BE2C (cell line): ENCODE measurements at regions not wholly inside any gene's neighbourhood (a gene's known extent, or its start where the extent isn't known, plus 50 kb on each side); places are given as distances from the start of the nearest gene placed in this dataset.
"Not testable (repeated sequence)": the region's sequence is repeated elsewhere in the genome, so short reads cannot be mapped to it uniquely, and the experiment has no call there.

ENCODE experiments used
- DNase-seq: peaks from one replicate; pipeline ENCODE4 v3.0.0-alpha.2; 2020
- H3K27me3 ChIP-seq: fragments of 250-450 bp; sonication (Bioruptor Pico); 2 replicates; pipeline ENCODE4 v1.5.1; 2020; ENCODE audit warnings: mild to moderate bottlenecking
- H3K36me3 ChIP-seq: fragments of 250-450 bp; sonication (Bioruptor Pico); 2 replicates; pipeline ENCODE4 v1.5.1; 2020; ENCODE audit warnings: mild to moderate bottlenecking
- H3K4me1 ChIP-seq: fragments of 250-450 bp; sonication (Bioruptor Pico); 2 replicates; pipeline ENCODE4 v1.5.1; 2020
- H3K4me3 ChIP-seq: 2 replicates; pipeline ENCODE4 v1.5.1; 2011; ENCODE audit warnings: low read depth, low read length
- H3K9me3 ChIP-seq: fragments of 250-450 bp; sonication (Bioruptor Pico); 2 replicates; pipeline ENCODE4 v1.5.1; 2020
- CTCF ChIP-seq: IDR thresholded peaks from 2 replicates; pipeline ENCODE4 v1.5.1; 2012; ENCODE audit warnings: mild to moderate bottlenecking, low read depth, low read length

- Histone ChIP-seq H3K4me3 (no peak overlapping the region), H3K4me1 (no peaks in the 10 kb centered on the region), H3K36me3 (no peaks in the 10 kb centered on the region), H3K27me3 (no peaks in the 10 kb centered on the region), H3K9me3 (no peaks in the 10 kb centered on the region)
- TF ChIP-seq CTCF, result no peak
- no peak for DNase-seq
These were observed 352.1 kb upstream of the CD180 start for GRCh38 chr5:67548520-67549295.

- Histone ChIP-seq H3K9me3 (no peaks in the 10 kb centered on the region), H3K27me3 (no peaks in the 10 kb centered on the region), H3K4me1 (no peaks in the 10 kb centered on the region), H3K4me3 (no peak overlapping the region), H3K36me3 (no peaks in the 10 kb centered on the region)
- DNase-seq, result no peak
- no peak for TF ChIP-seq CTCF
These were observed 351.1 kb upstream of the CD180 start for GRCh38 chr5:67547682-67548081.

- not testable (repeated sequence) for H3K4me3 ChIP-seq, H3K36me3 ChIP-seq, H3K27me3 ChIP-seq, DNase-seq, H3K9me3 ChIP-seq, H3K4me1 ChIP-seq
These were observed 348.3 kb upstream of the CD180 start for GRCh38 chr5:67544942-67545341.

- H3K27me3 ChIP-seq, result no peaks in the 10 kb centered on the region
- H3K9me3 ChIP-seq, result no peaks in the 10 kb centered on the region
- DNase-seq, result no peak
- H3K36me3 ChIP-seq, result no peaks in the 10 kb centered on the region
- no peak for TF ChIP-seq CTCF
- no peaks in the 10 kb centered on the region for H3K4me1 ChIP-seq
- no peak overlapping the region for H3K4me3 ChIP-seq
These were observed 347.2 kb upstream of the CD180 start for GRCh38 chr5:67543720-67544270.

GRCh38 chr5:67542479-67542878 lies 345.9 kb upstream of the CD180 start:
- no peak for DNase-seq
- no peaks in the 10 kb centered on the region for H3K9me3 ChIP-seq

GRCh38 chr5:67541875-67542274 lies 345.3 kb upstream of the CD180 start:
- H3K27me3 ChIP-seq, result no peaks in the 10 kb centered on the region
- no peak for TF ChIP-seq CTCF
- no peak overlapping the region for H3K4me3 ChIP-seq
- no peaks in the 10 kb centered on the region for H3K36me3 ChIP-seq
- DNase-seq, result no peak
- H3K9me3 ChIP-seq, result no peaks in the 10 kb centered on the region
- H3K4me1 ChIP-seq, result no peaks in the 10 kb centered on the region

More at GRCh38 chr5:67542479-67542878, 345.9 kb upstream of the CD180 start:
- no peaks in the 10 kb centered on the region for H3K27me3 ChIP-seq
- H3K36me3 ChIP-seq, result no peaks in the 10 kb centered on the region
- TF ChIP-seq CTCF, result no peak
- H3K4me3 ChIP-seq, result no peak overlapping the region
- H3K4me1 ChIP-seq, result no peaks in the 10 kb centered on the region
